HCT116 (cell line): ENCODE measurements at regions not wholly inside any gene's neighbourhood (a gene's known extent, or its start where the extent isn't known, plus 50 kb on each side); places are given as distances from the start of the nearest gene placed in this dataset.

Source experiments
- ATAC-seq: fragments of 200-7000 bp; cut with Tn5 transposase; 2 replicates; pipeline ENCODE4 v1.9.1; 2020; ENCODE audit warnings: mild to moderate bottlenecking, moderate library complexity
- BruUV-seq: library from RNA; stranded (reverse); fragments of 400-500 nt; replicated peaks from 2 replicates; lab custom pipeline; 2021; lab: Mats Ljungman, UMichigan
- CTCF ChIA-PET: fragments of 300-600 bp; sonication (Branson Sonifier 250); formaldehyde crosslinking; loops from one replicate; lab custom pipeline; 2021; ENCODE audit warnings: antibody characterized with exemption; lab: Charles Lee
- POLR2A ChIA-PET: fragments of 300-600, 350-600 bp; sonication (Branson Sonifier 250); formaldehyde crosslinking; loops from one replicate; lab custom pipeline; 2021; ENCODE audit warnings: antibody characterized with exemption; lab: Charles Lee
- RAD21 ChIA-PET, 2 experiments: fragments of 300-600 bp; sonication (Branson Sonifier 250); formaldehyde crosslinking; loops; one replicate each; lab custom pipeline; 2023; ENCODE audit warnings: low total read pairs in 2 of 2; ENCODE audit not compliant: uncharacterized antibody in 2 of 2, unreplicated experiment in 2 of 2, low non-redundant PET in 1 of 2; lab: Charles Lee
- DNase-seq: peaks from one replicate; pipeline ENCODE4 v3.0.0-alpha.2; 2010; ENCODE audit warnings: low read depth, low spot score
- H2AFZ ChIP-seq: fragments of 200-600 bp; shearing (Covaris generic), sonication (generic); 2 replicates; pipeline ENCODE4 v1.6.1; 2017; ENCODE audit warnings: low read depth, mixed run types, mixed read lengths, antibody characterized with exemption, low read length; ENCODE audit not compliant: poor library complexity, severe bottlenecking
- H3K27ac ChIP-seq: 2 replicates; pipeline ENCODE4 v1.5.1; 2012; ENCODE audit warnings: low read depth, low read length
- H3K27me3 ChIP-seq: fragments of 200-600 bp; sonication (generic); 2 replicates; pipeline ENCODE4 v1.6.1; 2016; ENCODE audit warnings: mixed run types, low read length, mixed read lengths; ENCODE audit not compliant: insufficient read depth
- H3K36me3 ChIP-seq, 2 experiments: fragments of 200-500 bp in 1 of 2; fragments of 200-600 bp in 1 of 2; sonication (Bioruptor generic) in 1 of 2; sonication (generic) in 1 of 2; 2 replicates each; pipeline versions ENCODE4 v1.5.1 to v1.6.1; 2014 to 2016; ENCODE audit warnings: low read length in 2 of 2, inconsistent platforms in 1 of 2, mixed read lengths in 1 of 2, mixed run types in 1 of 2; ENCODE audit not compliant: insufficient read depth in 2 of 2, control insufficient read depth in 1 of 2
- H3K4me1 ChIP-seq, 2 experiments: fragments of 200-600 bp in 1 of 2; sonication (generic) in 1 of 2; 2 replicates each; pipeline versions ENCODE4 v1.5.1 to v1.6.1; 2012 to 2017; ENCODE audit warnings: low read length in 2 of 2, inconsistent platforms in 1 of 2, mild to moderate bottlenecking in 1 of 2, mixed read lengths in 1 of 2, mixed run types in 1 of 2, moderate library complexity in 1 of 2; ENCODE audit not compliant: insufficient read depth in 2 of 2, control insufficient read depth in 1 of 2
- H3K4me2 ChIP-seq: fragments of 200-600 bp; sonication (generic); 2 replicates; pipeline ENCODE4 v1.6.1; 2017; ENCODE audit warnings: mixed run types, low read length, mixed read lengths
- H3K4me3 ChIP-seq, 2 experiments: fragments of 200-600 bp in 1 of 2; sonication (generic) in 1 of 2; replicated peaks in 1 of 2; 2 replicates each; pipeline ENCODE4 v1.5.1; 2011 to 2016; ENCODE audit warnings: low read length in 2 of 2, control low read depth in 1 of 2, low read depth in 1 of 2, mild to moderate bottlenecking in 1 of 2, mixed read lengths in 1 of 2, mixed run types in 1 of 2
- H3K79me2 ChIP-seq: fragments of 200-600 bp; sonication (generic); 2 replicates; pipeline ENCODE4 v1.6.1; 2017; ENCODE audit warnings: mild to moderate bottlenecking, mixed run types, low read length, moderate library complexity, mixed read lengths; ENCODE audit not compliant: insufficient read depth
- H3K9ac ChIP-seq: fragments of 200-600 bp; sonication (generic); 2 replicates; pipeline ENCODE4 v1.6.1; 2016; ENCODE audit warnings: low read length, mixed read lengths
- H3K9me2 ChIP-seq: fragments of 200-600 bp; sonication (generic), shearing (Covaris generic); 2 replicates; pipeline ENCODE4 v1.6.1; 2017; ENCODE audit warnings: mixed run types, mild to moderate bottlenecking, moderate library complexity; ENCODE audit not compliant: insufficient read depth
- H3K9me3 ChIP-seq, 2 experiments: fragments of 200-500 bp in 1 of 2; fragments of 200-600 bp in 1 of 2; sonication (Bioruptor generic) in 1 of 2; sonication (generic) in 1 of 2; 2 replicates each; pipeline ENCODE4 v1.6.1; 2014 to 2017; ENCODE audit warnings: low read length in 2 of 2, mixed read lengths in 2 of 2, inconsistent platforms in 1 of 2, low read depth in 1 of 2, mild to moderate bottlenecking in 1 of 2, mixed run types in 1 of 2, moderate library complexity in 1 of 2; ENCODE audit not compliant: control insufficient read depth in 1 of 2, insufficient read depth in 1 of 2
- H4K20me1 ChIP-seq: fragments of 200-600 bp; sonication (generic), shearing (Covaris generic); 2 replicates; pipeline ENCODE4 v1.6.1; 2017; ENCODE audit warnings: mixed run types, mild to moderate bottlenecking, moderate library complexity; ENCODE audit not compliant: insufficient read depth
- EGR1 ChIP-seq: IDR thresholded peaks from 2 replicates; pipeline ENCODE4 v1.6.1; 2012; ENCODE audit warnings: low read depth
- ELF1 ChIP-seq: IDR thresholded peaks from 2 replicates; pipeline ENCODE4 v1.6.1; 2012; ENCODE audit warnings: low read depth, borderline replicate concordance
- MAX ChIP-seq: IDR thresholded peaks from 2 replicates; pipeline ENCODE4 v1.6.1; 2012
- SP1 ChIP-seq: IDR thresholded peaks from 2 replicates; pipeline ENCODE4 v1.6.1; 2012; ENCODE audit warnings: low read depth
- TCF7L2 ChIP-seq: IDR thresholded peaks from 2 replicates; pipeline ENCODE4 v1.7.0; 2011; ENCODE audit warnings: borderline replicate concordance, inconsistent platforms; ENCODE audit not compliant: insufficient read depth, insufficient read length; ENCODE audit errors: extremely low read depth
- ZBTB33 ChIP-seq: IDR thresholded peaks from 2 replicates; pipeline ENCODE4 v1.6.1; 2011; ENCODE audit warnings: mild to moderate bottlenecking, low read length, moderate library complexity; ENCODE audit not compliant: insufficient replicate concordance; ENCODE audit errors: extremely low read depth
- ZFX ChIP-seq: fragments of 450-650 bp; IDR thresholded peaks from 2 replicates; pipeline ENCODE4 v1.6.1; 2017
- intact Hi-C: fragments of 100-400 bp; cut with micrococcal nuclease; formaldehyde crosslinking; loops from 2 replicates; pipeline ENCODE4 v1.10.0; 2022

- peaks cover 2 to 6% of the 10 kb centered on the region in 2 experiments; a peak in 2 of 4 replicates for H3K9me3 ChIP-seq
- TF ChIP-seq MAX (no peak), ZFX (no peak), ZBTB33 (no peak), EGR1 (no peak), TCF7L2 (no peak), ELF1 (no peak), SP1 (no peak)
- H3K4me3 ChIP-seq, result no peak overlapping the region
- ChIA-PET RAD21 (no interaction called here), POLR2A (no interaction called here), CTCF (no interaction called here)
- intact Hi-C loops, result no loop called here
- H3K9me2 ChIP-seq, result no peaks in the 10 kb centered on the region
- ATAC-seq (no peak), DNase-seq (no peak)
- H3K79me2 ChIP-seq, result no peaks in the 10 kb centered on the region
- no peaks in the 10 kb centered on the region for H4K20me1 ChIP-seq
- H3K9ac ChIP-seq, result no peak overlapping the region
- no peak overlapping the region for H3K27ac ChIP-seq
- H3K27me3 ChIP-seq, result no peaks in the 10 kb centered on the region
- H3K4me1 ChIP-seq, result no peaks in the 10 kb centered on the region
- no peak overlapping the region for H3K4me2 ChIP-seq
- no peak overlapping the region for H2AFZ ChIP-seq
- no TSS peak for BruUV-seq
- H3K36me3 ChIP-seq, result no peaks in the 10 kb centered on the region
Observed at GRCh38 chr5:162641142-162641813, 573.7 kb downstream of the GABRG2 start.
